HCT116 (cell line): ENCODE measurements at regions not wholly inside any gene's neighbourhood (a gene's known extent, or its start where the extent isn't known, plus 50 kb on each side); places are given as distances from the start of the nearest gene placed in this dataset.

ENCODE experiments used
- CTCF ChIP-seq, 3 experiments: fragments of 200-600 bp in 1 of 3; sonication (generic) in 1 of 3; IDR thresholded peaks in 2 of 3; conservative IDR thresholded peaks in 1 of 3; 2 replicates each; pipeline ENCODE4 v1.5.1; 2012 to 2017; ENCODE audit warnings: low read depth in 2 of 3, low read length in 2 of 3, antibody characterized with exemption in 1 of 3, borderline replicate concordance in 1 of 3, control low read depth in 1 of 3, mild to moderate bottlenecking in 1 of 3, mixed read lengths in 1 of 3, mixed run types in 1 of 3, moderate library complexity in 1 of 3; ENCODE audit not compliant: insufficient read depth in 1 of 3
- EZH2phosphoT487 ChIP-seq: fragments of 200-600 bp; IDR thresholded peaks from 2 replicates; pipeline ENCODE4 v1.6.1; 2018; ENCODE audit warnings: antibody characterized with exemption, borderline replicate concordance
- POLR2AphosphoS5 ChIP-seq: IDR thresholded peaks from 2 replicates; pipeline ENCODE4 v1.6.1; 2011; ENCODE audit warnings: mild to moderate bottlenecking, low read depth, low read length, moderate library complexity
- REST ChIP-seq: IDR thresholded peaks from 2 replicates; pipeline ENCODE4 v1.6.1; 2012; ENCODE audit warnings: low read depth
- TF ChIP-seq, protein P1 (sequence below): IDR thresholded peaks from 2 replicates; pipeline ENCODE4 v1.6.1; 2012

GRCh38 chr5:58351190-58351589 is 108.7 kb downstream of the PLK2 start:
- no peak for TF ChIP-seq CTCF (IDR thresholded peaks at IDR 0.05 in 2 of 3, conservative IDR thresholded peaks at IDR 0.05 in 1 of 3; ENCODE audit: borderline replicate concordance in 1 of 3, insufficient read depth in 1 of 3, low read depth in 2 of 3, low read length in 2 of 3)
- TF ChIP-seq EZH2phosphoT487: no peak
- TF ChIP-seq, protein P1, sequence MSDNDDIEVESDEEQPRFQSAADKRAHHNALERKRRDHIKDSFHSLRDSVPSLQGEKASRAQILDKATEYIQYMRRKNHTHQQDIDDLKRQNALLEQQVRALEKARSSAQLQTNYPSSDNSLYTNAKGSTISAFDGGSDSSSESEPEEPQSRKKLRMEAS: no peak
- TF ChIP-seq POLR2AphosphoS5: no peak
- TF ChIP-seq REST: no peak
